ENCODE measurements at regions not wholly inside any gene's neighbourhood (a gene's known extent, or its start where the extent isn't known, plus 50 kb on each side); places are given as distances from the start of the nearest gene placed in this dataset.

DNA sequence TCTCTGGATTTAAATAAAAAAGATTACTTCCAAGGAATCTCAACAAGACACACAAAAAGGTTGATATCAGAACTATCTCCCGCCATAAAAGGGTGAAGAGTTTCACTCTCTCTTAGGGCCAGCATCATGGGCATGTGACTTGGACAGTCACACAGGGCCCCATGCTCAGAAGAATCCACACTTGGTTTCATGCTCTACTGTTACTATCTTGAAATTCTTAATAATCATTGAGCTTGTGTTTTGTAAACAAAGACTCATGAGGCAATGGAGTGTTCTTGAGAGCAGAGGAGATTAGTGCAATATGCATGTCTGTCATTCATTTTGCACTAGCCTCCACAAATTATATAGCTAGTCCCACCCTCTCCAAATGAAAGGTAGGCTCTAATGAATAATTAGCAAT, 58.4 kb downstream of the HMHB1 start:
- no peak for DNase-seq (ENCODE audit: low read depth)

DNA sequence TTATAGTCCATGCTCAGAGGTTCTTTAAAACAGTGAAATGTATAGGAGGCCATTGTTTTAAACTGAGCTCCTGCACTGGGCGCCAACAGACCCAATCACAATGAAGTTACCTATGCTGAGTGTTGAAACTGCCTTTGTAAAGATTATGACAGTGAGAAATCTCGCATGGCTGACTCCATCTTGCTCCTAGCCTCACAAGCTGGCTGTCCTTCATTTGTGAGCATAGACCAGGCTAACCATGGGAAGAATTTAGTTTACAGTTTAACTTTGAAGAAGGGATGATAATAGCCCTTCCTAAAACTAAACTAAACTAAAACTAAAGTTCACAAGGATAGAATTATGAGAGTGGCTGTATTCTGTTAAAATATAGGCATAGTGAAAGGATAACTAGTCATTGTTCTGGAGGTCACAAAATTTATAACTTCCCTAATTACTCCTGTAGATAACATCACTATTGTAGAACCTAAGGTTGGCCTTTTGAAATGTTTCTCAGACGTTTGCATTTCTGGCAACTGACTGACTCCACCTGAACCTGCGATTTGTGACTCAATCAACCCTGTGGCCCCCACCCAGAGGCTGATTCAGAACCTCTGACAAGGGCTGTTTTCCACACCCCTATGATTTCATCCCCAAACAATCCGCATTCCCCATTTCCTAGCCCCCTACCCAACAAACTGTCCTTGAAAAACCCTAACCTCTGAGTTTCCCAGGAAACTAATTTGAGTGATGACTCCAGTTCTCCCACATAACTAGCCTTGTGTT, 59.1 kb downstream of the HMHB1 start:
- no peak for DNase-seq (ENCODE audit: low read depth)

GRCh38 chr5:143871672-143872071, 59.7 kb downstream of the HMHB1 start:
- no peak for DNase-seq (ENCODE audit: low read depth)

- DNase-seq (ENCODE audit: low read depth): peak; percentile 66
Observed at GRCh38 chr5:143874312-143874711, 62.4 kb downstream of the HMHB1 start.

GRCh38 chr5:143877196-143877595, 65.2 kb downstream of the HMHB1 start:
- DNase-seq (ENCODE audit: low read depth): no peak

DNA sequence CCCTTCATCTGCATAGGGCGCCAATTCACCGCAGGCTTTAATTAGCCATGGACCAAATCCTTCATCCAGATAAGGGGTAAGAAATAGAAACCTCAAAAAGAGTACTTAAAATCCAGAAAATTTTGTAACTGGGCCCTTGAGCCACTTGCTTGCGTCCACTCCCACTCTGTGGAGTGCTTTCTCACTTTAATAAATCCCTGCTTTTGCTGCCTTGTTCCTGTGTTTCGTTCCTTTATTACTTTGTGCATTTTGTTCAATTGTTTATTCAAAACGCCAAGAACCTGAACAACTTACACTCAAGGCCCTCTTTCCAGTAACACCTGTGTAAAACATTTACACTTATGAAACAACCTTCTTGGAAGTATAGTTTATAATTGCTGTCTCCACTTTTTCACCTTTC, 66.5 kb downstream of the HMHB1 start:
- no peak for DNase-seq (ENCODE audit: low read depth)

GRCh38 chr5:143879646-143880045, 67.7 kb downstream of the HMHB1 start:
- DNase-seq (ENCODE audit: low read depth): peak; percentile 23

GRCh38 chr5:143880178-143880577, 68.2 kb downstream of the HMHB1 start:
- DNase-seq (ENCODE audit: low read depth): peak; percentile 52

DNA sequence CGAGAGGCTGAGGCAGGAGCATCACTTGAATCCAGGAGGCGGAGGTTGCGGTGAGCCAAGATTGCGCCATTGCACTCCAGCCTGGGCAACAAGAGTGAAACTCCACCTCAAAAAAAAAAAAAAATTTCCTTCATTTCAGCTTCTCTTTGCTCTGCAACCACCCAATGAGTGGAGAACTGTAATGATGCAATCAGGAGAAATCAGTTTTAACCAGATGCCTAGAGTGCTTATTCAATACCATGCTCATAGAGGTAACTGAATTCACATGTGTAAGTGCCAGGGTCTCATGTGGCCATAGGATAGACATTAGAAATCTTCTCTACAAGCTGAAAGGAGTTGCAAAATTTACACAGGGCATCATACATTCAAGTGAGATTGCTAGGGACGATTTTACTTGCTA, 70.6 kb downstream of the HMHB1 start:
- DNase-seq (ENCODE audit: low read depth): no peak

GRCh38 chr5:143886096-143886495, 74.1 kb downstream of the HMHB1 start:
- DNase-seq (ENCODE audit: low read depth): no peak

DNA sequence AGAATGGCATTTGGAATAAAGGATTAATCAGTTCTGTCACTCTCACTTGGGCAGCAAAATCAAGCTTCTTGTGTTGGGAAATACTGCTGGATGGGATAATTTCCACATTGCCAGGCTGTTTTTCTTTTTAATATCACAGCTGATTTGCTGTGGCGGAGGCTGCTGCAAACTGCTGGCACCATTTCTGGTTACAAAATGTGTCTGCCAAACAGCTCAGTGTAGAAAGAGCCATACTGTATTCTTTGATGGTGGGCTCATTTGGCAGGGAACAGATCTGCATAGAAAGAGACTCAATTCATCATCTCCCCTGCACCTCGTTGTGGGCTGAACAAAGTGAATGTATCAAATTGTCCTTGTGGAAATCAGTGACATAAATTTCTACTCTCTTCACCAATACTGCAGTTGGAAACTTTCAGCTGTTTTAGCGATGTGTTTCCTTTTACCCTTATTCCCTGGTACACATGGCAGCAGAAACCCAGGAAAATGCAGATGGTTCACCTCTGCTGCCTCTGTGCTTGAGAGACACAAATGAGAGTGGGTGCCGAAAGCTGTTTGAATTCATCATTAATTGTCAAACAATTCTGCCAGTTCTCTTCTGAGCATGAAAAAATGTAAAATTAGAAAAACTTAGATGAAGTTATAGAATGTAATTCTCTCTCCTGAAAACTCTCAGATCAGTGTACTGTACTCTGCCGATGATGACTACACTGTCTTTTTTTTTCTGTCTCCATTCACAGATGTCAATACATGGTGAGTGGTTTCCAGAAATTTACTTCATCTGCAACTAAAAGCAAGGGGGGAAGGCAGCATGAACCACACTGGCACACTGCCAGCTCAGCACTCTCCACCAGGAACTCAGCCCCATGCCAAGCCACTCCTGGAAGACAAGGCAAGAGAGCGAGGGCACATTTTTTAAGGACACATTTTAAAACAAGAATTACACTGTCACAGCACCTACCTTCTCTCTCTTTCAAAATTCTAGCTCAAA, 75.0 kb downstream of the HMHB1 start:
- DNase-seq (ENCODE audit: low read depth): peak; percentile 54

DNA sequence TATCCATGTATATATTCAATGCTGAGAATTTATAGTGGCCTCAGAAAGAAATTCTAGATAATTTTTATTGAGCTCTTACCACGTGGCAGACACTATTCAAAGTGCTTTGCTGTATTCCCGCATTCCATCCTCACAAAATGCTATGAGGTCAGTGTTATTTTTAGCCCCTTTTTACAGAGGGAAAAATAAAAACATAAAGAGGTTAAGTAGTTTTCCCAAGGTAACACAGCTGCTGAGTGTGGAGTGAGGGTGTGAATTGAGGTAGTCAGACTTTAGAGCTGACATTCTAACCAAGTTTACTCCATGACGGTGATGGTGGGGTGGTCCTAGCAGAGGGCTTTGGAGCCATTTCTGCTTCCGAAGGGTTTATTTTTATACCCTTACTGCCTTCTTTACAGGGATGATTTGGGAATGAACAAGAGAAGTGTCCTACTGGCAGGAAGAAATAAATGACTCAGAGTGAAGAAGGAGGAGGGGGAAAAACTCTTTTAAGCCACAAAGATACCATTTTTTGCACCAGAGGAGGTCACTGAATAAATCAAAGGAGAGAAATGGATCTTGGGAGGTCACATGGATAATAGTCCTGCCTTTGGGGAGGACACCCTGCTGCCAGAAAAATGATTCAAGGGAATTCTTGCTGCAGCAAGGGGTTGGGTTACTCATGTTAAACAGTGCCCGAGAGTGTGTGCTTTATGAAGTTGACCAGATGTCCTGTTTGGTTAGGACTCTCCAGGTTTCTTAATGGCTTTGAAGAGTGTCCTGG, 76.1 kb downstream of the HMHB1 start:
- peak; percentile 52 for DNase-seq (ENCODE audit: low read depth)

GRCh38 chr5:143888912-143889311, 77.0 kb downstream of the HMHB1 start:
- no peak for DNase-seq (ENCODE audit: low read depth)

DNA sequence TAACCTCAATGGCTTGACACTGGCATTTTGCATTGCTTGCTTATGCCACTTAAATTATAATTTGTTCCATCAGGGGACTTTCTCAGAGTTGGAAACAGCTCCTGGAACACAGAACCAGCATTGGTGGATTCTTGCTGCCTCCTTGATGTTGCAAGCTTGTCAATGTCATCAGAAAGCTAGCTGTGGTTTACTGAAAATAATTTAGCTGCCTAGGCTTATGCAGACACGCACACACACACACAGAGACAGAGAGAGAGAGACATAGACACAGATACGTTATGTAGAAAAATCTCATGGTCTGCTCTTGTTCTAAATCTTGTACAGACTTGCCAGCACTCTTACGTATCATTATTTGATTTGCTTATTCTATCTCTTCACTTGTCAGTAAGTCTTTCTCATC, 78.0 kb downstream of the HMHB1 start:
- peak; percentile 95 for DNase-seq (ENCODE audit: low read depth)

- peak; percentile 33 for DNase-seq (ENCODE audit: low read depth)
Observed at GRCh38 chr5:143890487-143890886, 78.5 kb downstream of the HMHB1 start.

DNA sequence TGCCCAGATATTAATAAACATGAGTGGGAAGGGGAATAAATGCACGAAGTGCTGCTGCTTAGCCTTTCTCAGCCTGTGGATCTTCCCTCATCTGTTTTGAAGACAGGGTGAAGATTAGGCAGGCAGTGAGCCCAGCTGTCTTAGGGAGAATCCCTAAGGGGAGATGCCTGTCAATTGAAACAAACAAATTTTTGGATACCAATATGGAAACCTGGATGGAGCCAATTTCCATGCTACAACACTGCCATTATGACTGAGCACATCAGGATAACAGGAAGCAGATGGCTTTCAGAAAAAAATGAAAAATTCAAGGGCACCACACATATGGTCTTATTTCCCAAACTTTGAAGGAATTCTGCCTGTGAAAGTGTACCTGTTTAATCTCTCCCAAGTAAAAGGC, 80.3 kb downstream of the HMHB1 start:
- DNase-seq (ENCODE audit: low read depth): no peak

- DNase-seq (ENCODE audit: low read depth): no peak
Observed at GRCh38 chr5:143892908-143893307, 80.9 kb downstream of the HMHB1 start.

- no peak for DNase-seq (ENCODE audit: low read depth)
Observed at GRCh38 chr5:143893638-143894037, 81.7 kb downstream of the HMHB1 start.

- DNase-seq (ENCODE audit: low read depth): peak; percentile 40
Observed at GRCh38 chr5:143896516-143896915, 84.6 kb downstream of the HMHB1 start.

DNA sequence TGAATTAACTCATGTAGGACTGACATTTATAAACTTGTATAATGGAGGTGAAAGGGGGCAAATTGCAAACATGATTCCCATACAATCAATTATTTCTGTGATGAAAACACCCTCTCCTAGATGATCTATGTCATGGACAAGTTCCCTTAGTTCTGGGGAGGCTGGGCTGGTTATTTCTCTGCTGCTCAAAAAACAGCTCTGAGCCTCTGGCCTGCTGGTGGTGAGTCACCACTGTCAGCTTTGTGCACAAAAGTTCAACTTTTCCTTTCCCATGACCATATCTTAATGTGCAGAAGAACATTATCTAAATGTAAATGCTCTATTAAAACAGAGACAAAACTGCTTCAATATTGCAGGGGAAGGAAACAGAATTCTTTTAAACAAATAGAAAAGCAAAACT, 85.0 kb downstream of the HMHB1 start:
- peak; percentile 84 for DNase-seq (ENCODE audit: low read depth)

- DNase-seq (ENCODE audit: low read depth): no peak
Observed at GRCh38 chr5:143898381-143898780, 86.4 kb downstream of the HMHB1 start.

- DNase-seq (ENCODE audit: low read depth): peak; percentile 53
Observed at GRCh38 chr5:143898916-143899591, 87.1 kb downstream of the HMHB1 start.

Data from iris pigment epithelial cell (primary cell).